ENCODE measurements at regions not wholly inside any gene's neighbourhood (a gene's known extent, or its start where the extent isn't known, plus 50 kb on each side); places are given as distances from the start of the nearest gene placed in this dataset.
"Not testable (repeated sequence)": the region's sequence is repeated elsewhere in the genome, so short reads cannot be mapped to it uniquely, and the experiment has no call there.

GRCh38 chr4:126520731-126521130 is 1112.0 kb upstream of the INTU start:
- ATAC-seq (ENCODE audit: low FRiP score) = no peak
- DNase-seq (ENCODE audit: low spot score) = no peak
- no peak for TF ChIP-seq CTCF (IDR thresholded peaks at IDR 0.05)

- DNase-seq (ENCODE audit: low spot score); ATAC-seq (ENCODE audit: low FRiP score): not testable (repeated sequence)
These were observed 1107.4 kb upstream of the INTU start for GRCh38 chr4:126525400-126525799.

- TF ChIP-seq CTCF (IDR thresholded peaks at IDR 0.05) = no peak
- ATAC-seq (ENCODE audit: low FRiP score) = no peak
These were observed 1106.4 kb upstream of the INTU start for GRCh38 chr4:126526335-126526734.

GRCh38 chr4:126529997-126530396 is 1102.8 kb upstream of the INTU start:
- no peak for TF ChIP-seq CTCF (IDR thresholded peaks at IDR 0.05)
- DNase-seq (ENCODE audit: low spot score) = no peak

More at GRCh38 chr4:126526335-126526734, 1106.4 kb upstream of the INTU start:
- DNase-seq (ENCODE audit: low spot score) = no peak

GRCh38 chr4:126530996-126531585 is 1101.7 kb upstream of the INTU start:
- no peak for TF ChIP-seq CTCF (IDR thresholded peaks at IDR 0.05)
- ATAC-seq (ENCODE audit: low FRiP score) = no peak
- DNase-seq (ENCODE audit: low spot score) = no peak

More at GRCh38 chr4:126529997-126530396, 1102.8 kb upstream of the INTU start:
- ATAC-seq (ENCODE audit: low FRiP score) = no peak

- DNase-seq (ENCODE audit: low spot score) = no peak
- ATAC-seq (ENCODE audit: low FRiP score) = no peak
- TF ChIP-seq CTCF (IDR thresholded peaks at IDR 0.05) = no peak
These were observed 1100.2 kb upstream of the INTU start for GRCh38 chr4:126532527-126532926.

- ATAC-seq (ENCODE audit: low FRiP score) = no peak
- no peak for TF ChIP-seq CTCF (IDR thresholded peaks at IDR 0.05)
- DNase-seq (ENCODE audit: low spot score) = no peak
These were observed 1099.5 kb upstream of the INTU start for GRCh38 chr4:126533146-126533805.

All from omental fat pad (tissue), 3 donors.